PC-3 (cell line): ENCODE measurements at regions not wholly inside any gene's neighbourhood (a gene's known extent, or its start where the extent isn't known, plus 50 kb on each side); places are given as distances from the start of the nearest gene placed in this dataset.

Experiments
- EZH2 ChIP-seq: fragments of 300-600 bp; sonication (generic); IDR thresholded peaks from one replicate; pipeline ENCODE4 v1.6.1; 2017; ENCODE audit warnings: antibody characterized with exemption, mild to moderate bottlenecking, low read length; ENCODE audit not compliant: unreplicated experiment
- TF ChIP-seq, protein P1 (sequence below): fragments of 300-600 bp; sonication (generic); conservative IDR thresholded peaks from 2 replicates; pipeline ENCODE4 v1.5.1; 2017; ENCODE audit warnings: antibody characterized with exemption, low read depth, mild to moderate bottlenecking, low read length

DNA sequence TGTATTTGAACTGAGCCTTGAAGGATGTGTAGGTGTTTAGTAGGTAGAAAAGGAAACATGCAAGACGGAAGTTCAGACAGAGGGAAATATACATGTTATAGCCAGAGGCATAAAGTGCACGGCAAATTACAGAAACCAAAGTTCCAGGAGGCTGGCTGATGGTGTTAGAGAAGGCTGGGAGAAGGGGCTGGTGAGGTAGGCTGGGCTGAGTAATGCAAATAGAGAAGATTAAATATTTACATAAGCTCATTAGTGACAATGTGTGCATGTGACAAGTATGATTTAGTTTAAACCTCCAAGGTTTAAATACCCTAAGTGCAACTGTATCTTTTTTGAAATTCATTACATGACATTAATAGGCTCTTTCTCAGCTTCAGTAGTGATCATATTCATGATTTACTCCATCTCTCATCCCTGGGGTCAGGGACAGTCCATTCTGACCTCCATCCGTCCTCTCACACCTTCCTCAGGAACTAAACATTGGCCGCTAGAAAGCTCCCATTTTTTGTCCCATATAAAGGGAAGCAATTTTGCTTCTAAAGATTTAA lies 399.8 kb upstream of the SALL1 start:
- TF ChIP-seq, protein P1, sequence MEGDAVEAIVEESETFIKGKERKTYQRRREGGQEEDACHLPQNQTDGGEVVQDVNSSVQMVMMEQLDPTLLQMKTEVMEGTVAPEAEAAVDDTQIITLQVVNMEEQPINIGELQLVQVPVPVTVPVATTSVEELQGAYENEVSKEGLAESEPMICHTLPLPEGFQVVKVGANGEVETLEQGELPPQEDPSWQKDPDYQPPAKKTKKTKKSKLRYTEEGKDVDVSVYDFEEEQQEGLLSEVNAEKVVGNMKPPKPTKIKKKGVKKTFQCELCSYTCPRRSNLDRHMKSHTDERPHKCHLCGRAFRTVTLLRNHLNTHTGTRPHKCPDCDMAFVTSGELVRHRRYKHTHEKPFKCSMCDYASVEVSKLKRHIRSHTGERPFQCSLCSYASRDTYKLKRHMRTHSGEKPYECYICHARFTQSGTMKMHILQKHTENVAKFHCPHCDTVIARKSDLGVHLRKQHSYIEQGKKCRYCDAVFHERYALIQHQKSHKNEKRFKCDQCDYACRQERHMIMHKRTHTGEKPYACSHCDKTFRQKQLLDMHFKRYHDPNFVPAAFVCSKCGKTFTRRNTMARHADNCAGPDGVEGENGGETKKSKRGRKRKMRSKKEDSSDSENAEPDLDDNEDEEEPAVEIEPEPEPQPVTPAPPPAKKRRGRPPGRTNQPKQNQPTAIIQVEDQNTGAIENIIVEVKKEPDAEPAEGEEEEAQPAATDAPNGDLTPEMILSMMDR = no peak
- TF ChIP-seq EZH2 = no peak
